IMR-90 (cell line): ENCODE measurements at regions not wholly inside any gene's neighbourhood (a gene's known extent, or its start where the extent isn't known, plus 50 kb on each side); places are given as distances from the start of the nearest gene placed in this dataset.
A peak's percentile ranks its signal among the peaks of the same experiment; 100 is the strongest.

Experiments used
- ATAC-seq: fragments of 200-7000 bp; cut with Tn5 transposase; 2 replicates; pipeline ENCODE4 v1.9.1; 2020; ENCODE audit warnings: low read depth, mild to moderate bottlenecking, moderate library complexity
- BruUV-seq: library from RNA; stranded (reverse); fragments of 400-500 nt; replicated peaks from 2 replicates; lab custom pipeline; 2021; lab: Mats Ljungman, UMichigan
- CTCF ChIA-PET: fragments of 300-600 bp; formaldehyde crosslinking; extraction: SDS; loops from one replicate; lab custom pipeline; 2021; ENCODE audit warnings: antibody characterized with exemption; lab: Yijun Ruan, JAX
- POLR2A ChIA-PET: fragments of 300-600 bp; sonication (Branson Sonifier 250); formaldehyde crosslinking; loops from one replicate; lab custom pipeline; 2022; ENCODE audit warnings: antibody characterized with exemption; ENCODE audit not compliant: unreplicated experiment; lab: Charles Lee
- DNase-seq: peaks from one replicate; pipeline ENCODE4 v3.0.0; 2013
- H2AFZ ChIP-seq: replicated peaks from 2 replicates; pipeline ENCODE3; 2013; ENCODE audit warnings: low read length, mild to moderate bottlenecking; ENCODE audit not compliant: poor library complexity
- H2AK5ac ChIP-seq: 2 replicates; pipeline ENCODE4 v1.6.1; 2013; ENCODE audit warnings: low read depth, low read length, inconsistent platforms
- H2AK9ac ChIP-seq: replicated peaks from 2 replicates; pipeline ENCODE3; 2013; ENCODE audit warnings: mild to moderate bottlenecking, low read depth, low read length, moderate library complexity; ENCODE audit not compliant: poor library complexity
- H2BK120ac ChIP-seq: 2 replicates; pipeline ENCODE4 v1.6.1; 2013; ENCODE audit warnings: low read depth, low read length, inconsistent platforms
- H2BK15ac ChIP-seq: 3 replicates; pipeline ENCODE4 v1.6.1; 2013; ENCODE audit warnings: low read depth, low read length, inconsistent platforms
- H2BK20ac ChIP-seq: 2 replicates; pipeline ENCODE4 v1.6.1; 2013; ENCODE audit warnings: low read depth, mild to moderate bottlenecking, inconsistent platforms, low read length, moderate library complexity
- H2BK5ac ChIP-seq: 2 replicates; pipeline ENCODE4 v1.6.1; 2013; ENCODE audit warnings: mild to moderate bottlenecking, low read depth, low read length, inconsistent platforms; ENCODE audit not compliant: poor library complexity, severe bottlenecking
- H3K14ac ChIP-seq: replicated peaks from 2 replicates; pipeline ENCODE4 v1.6.1; 2013; ENCODE audit warnings: low read depth, low read length, inconsistent platforms
- H3K18ac ChIP-seq: 2 replicates; pipeline ENCODE4 v1.6.1; 2013; ENCODE audit warnings: low read depth, low read length, control low read depth
- H3K23ac ChIP-seq: 2 replicates; pipeline ENCODE4 v1.6.1; 2013; ENCODE audit warnings: low read depth, low read length, inconsistent platforms
- H3K27ac ChIP-seq: 2 replicates; pipeline ENCODE4 v1.5.1; 2013; ENCODE audit warnings: mild to moderate bottlenecking, control low read depth, low read length; ENCODE audit not compliant: insufficient read depth
- H3K27me3 ChIP-seq: 2 replicates; pipeline ENCODE4 v1.6.1; 2013; ENCODE audit warnings: low read length; ENCODE audit not compliant: control insufficient read depth, insufficient read depth
- H3K36me3 ChIP-seq: 2 replicates; pipeline ENCODE4 v1.6.1; 2013; ENCODE audit warnings: low read length, mixed read lengths; ENCODE audit not compliant: control insufficient read depth, insufficient read depth
- H3K4ac ChIP-seq: 2 replicates; pipeline ENCODE4 v1.6.1; 2013; ENCODE audit warnings: low read depth, low read length, inconsistent platforms
- H3K4me1 ChIP-seq: 2 replicates; pipeline ENCODE4 v1.6.1; 2013; ENCODE audit warnings: low read length, mixed read lengths; ENCODE audit not compliant: control insufficient read depth, insufficient read depth
- H3K4me2 ChIP-seq: 2 replicates; pipeline ENCODE4 v1.6.1; 2013; ENCODE audit warnings: low read depth, mild to moderate bottlenecking, control low read depth, low read length, moderate library complexity
- H3K4me3 ChIP-seq: 2 replicates; pipeline ENCODE4 v1.5.1; 2013; ENCODE audit warnings: low read depth, mild to moderate bottlenecking, control low read depth, low read length, moderate library complexity; ENCODE audit not compliant: insufficient read depth
- H3K56ac ChIP-seq: 2 replicates; pipeline ENCODE4 v1.6.1; 2013; ENCODE audit warnings: low read length, inconsistent platforms; ENCODE audit not compliant: insufficient read depth; ENCODE audit errors: extremely low read depth
- H3K79me1 ChIP-seq, 2 experiments: 2 replicates each; pipeline ENCODE4 v1.6.1; 2013; ENCODE audit warnings: low read length in 2 of 2, inconsistent platforms in 1 of 2, low read depth in 1 of 2
- H3K9ac ChIP-seq: 2 replicates; pipeline ENCODE4 v1.6.1; 2013; ENCODE audit warnings: low read depth, low read length, control low read depth
- H3K9me1 ChIP-seq: 2 replicates; pipeline ENCODE4 v1.6.1; 2013; ENCODE audit warnings: low read length, inconsistent platforms; ENCODE audit not compliant: insufficient read depth
- H3K9me3 ChIP-seq: 2 replicates; pipeline ENCODE4 v1.6.1; 2013; ENCODE audit warnings: low read length; ENCODE audit not compliant: control insufficient read depth, insufficient read depth
- H4K20me1 ChIP-seq: 2 replicates; pipeline ENCODE4 v1.6.1; 2013; ENCODE audit warnings: low read length, inconsistent platforms; ENCODE audit not compliant: insufficient read depth
- H4K5ac ChIP-seq: 2 replicates; pipeline ENCODE4 v1.6.1; 2013; ENCODE audit warnings: mild to moderate bottlenecking, low read depth, low read length, control low read depth
- H4K8ac ChIP-seq, 2 experiments: 2 replicates each; pipeline ENCODE4 v1.6.1; 2013; ENCODE audit warnings: low read depth in 2 of 2, low read length in 2 of 2, control low read depth in 1 of 2, inconsistent platforms in 1 of 2
- H4K91ac ChIP-seq: 2 replicates; pipeline ENCODE4 v1.6.1; 2013; ENCODE audit warnings: low read depth, low read length, inconsistent platforms; ENCODE audit not compliant: insufficient read depth
- CEBPB ChIP-seq: IDR thresholded peaks from 2 replicates; pipeline ENCODE4 v1.6.1; 2012; ENCODE audit warnings: low read depth, low read length, improper control_type of control experiment
- CHD1 ChIP-seq: IDR thresholded peaks from 2 replicates; pipeline ENCODE4 v1.6.1; 2012; ENCODE audit warnings: low read depth, low read length, improper control_type of control experiment
- WGBS, 2 experiments: methylation state at CpG; one replicate each; pipeline versions ENCODE4 v1.1.5 to v1.1.7; 2013; ENCODE audit warnings: missing lambda C conversion rate in 2 of 2; ENCODE audit not compliant: insufficient read length in 1 of 2; ENCODE audit errors: extremely low coverage in 2 of 2; 5-methylcytosine and 5-hydroxymethylcytosine counted together
- dilution Hi-C: fragments of 300-500 bp; cut with HindIII; formaldehyde crosslinking; loops from one replicate; pipeline ENCODE4 v1.14.3; 2018; ENCODE audit warnings: low sequenced_read_pairs; ENCODE audit not compliant: unreplicated experiment
- in situ Hi-C: fragments of 300-500 bp; cut with MboI; formaldehyde crosslinking; loops from 3 replicates; pipeline ENCODE4 v1.14.3; 2019; ENCODE audit warnings: low sequenced_read_pairs, inconsistent platforms, mixed read lengths
- intact Hi-C: fragments of 100-400 bp; cut with micrococcal nuclease; formaldehyde crosslinking; loops from 2 replicates; pipeline ENCODE4 v1.10.0; 2022

DNA sequence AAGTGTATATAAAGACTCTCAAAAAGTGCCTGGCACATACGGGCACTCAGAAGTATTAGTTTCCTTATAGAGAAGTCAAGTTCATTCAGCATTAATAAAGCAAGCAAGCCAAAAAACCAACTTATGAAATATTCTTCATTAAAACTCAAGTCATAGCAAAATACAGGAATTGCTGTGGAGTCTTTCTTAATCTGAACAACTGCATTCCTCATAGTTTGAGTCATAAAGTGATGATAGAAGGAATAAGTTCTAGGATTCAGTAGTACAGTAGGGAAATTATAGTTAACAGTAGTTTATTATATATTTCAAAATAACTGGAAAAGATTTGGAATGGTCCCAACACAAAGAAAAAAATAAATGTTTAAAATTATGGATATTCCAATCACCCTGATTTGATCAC is 200.3 kb downstream of the C11orf91 start:
- Histone ChIP-seq H3K18ac (no peak overlapping the region), H4K20me1 (no peaks in the 10 kb centered on the region), H3K9me1 (no peaks in the 10 kb centered on the region), H3K9me3 (no peaks in the 10 kb centered on the region), H3K27ac (no peak overlapping the region), H3K4me1 (no peaks in the 10 kb centered on the region), H2AFZ (no peak overlapping the region), H2BK120ac (no peak overlapping the region), H3K36me3 (no peaks in the 10 kb centered on the region), H4K8ac (no peak overlapping the region), H3K27me3 (no peaks in the 10 kb centered on the region), H3K4ac (no peak overlapping the region), H2AK5ac (no peak overlapping the region), H2BK5ac (no peak overlapping the region), H2AK9ac (no peak overlapping the region), H4K5ac (no peak overlapping the region), H3K4me3 (no peak overlapping the region), H2BK20ac (no peak overlapping the region), H3K23ac (no peak overlapping the region), H3K9ac (no peak overlapping the region), H2BK15ac (no peak overlapping the region), H4K91ac (no peak overlapping the region), H3K14ac (no peak overlapping the region), H3K4me2 (no peak overlapping the region), H3K56ac (no peak overlapping the region), H3K79me1 (peaks cover 5 to 20% of the 10 kb centered on the region in 2 experiments; a peak in 3 of 4 replicates)
- ChIA-PET CTCF (no interaction called here), POLR2A (no interaction called here)
- no CpG with 5 or more reads among the region's 1 CpG for WGBS, 2 experiments
- in situ Hi-C loops (no loop called here), intact Hi-C loops (no loop called here), dilution Hi-C loops (no loop called here)
- no TSS peak for BruUV-seq
- peak; percentile 31 for DNase-seq
- ATAC-seq: no peak
- TF ChIP-seq CHD1 (no peak), CEBPB (no peak)
